PC-9 (cell line): ENCODE measurements at regions not wholly inside any gene's neighbourhood (a gene's known extent, or its start where the extent isn't known, plus 50 kb on each side); places are given as distances from the start of the nearest gene placed in this dataset.

ENCODE experiments used
- BruUV-seq: library from RNA; stranded (reverse); fragments of 400-500 nt; replicated peaks from 2 replicates; lab custom pipeline; 2021; lab: Mats Ljungman, UMichigan
- CTCF ChIA-PET: fragments of 300-600 bp; sonication (Branson Sonifier 250); formaldehyde crosslinking; loops from one replicate; lab custom pipeline; 2022; ENCODE audit warnings: antibody characterized with exemption; lab: Charles Lee
- POLR2A ChIA-PET: fragments of 300-600 bp; sonication (Branson Sonifier 250); formaldehyde crosslinking; loops from one replicate; lab custom pipeline; 2022; ENCODE audit warnings: antibody characterized with exemption; ENCODE audit not compliant: unreplicated experiment; lab: Charles Lee
- DNase-seq, 2 experiments: peaks; one replicate each; pipeline versions ENCODE4 v3.0.0 to v3.0.0-alpha.2; 2015 to 2022; ENCODE audit warnings: mixed read lengths in 1 of 2
- H2AFZ ChIP-seq: fragments of 200-600 bp; sonication (generic); 2 replicates; pipeline ENCODE4 v1.8.1; 2017; ENCODE audit warnings: antibody characterized with exemption
- H3F3A ChIP-seq: fragments of 200-600 bp; sonication (generic); 2 replicates; pipeline ENCODE4 v1.8.1; 2017; ENCODE audit warnings: antibody characterized with exemption, mild to moderate bottlenecking, low read depth; ENCODE audit not compliant: insufficient read depth
- H3K27ac ChIP-seq: fragments of 200-600 bp; sonication (generic); 2 replicates; pipeline ENCODE4 v1.6.1; 2016; ENCODE audit warnings: mixed run types
- H3K27me3 ChIP-seq: fragments of 200-600 bp; sonication (generic); 2 replicates; pipeline ENCODE4 v1.6.1; 2016; ENCODE audit warnings: low read depth, mixed run types; ENCODE audit not compliant: insufficient read depth
- H3K36me3 ChIP-seq: fragments of 200-600 bp; sonication (generic); 2 replicates; pipeline ENCODE4 v1.6.1; 2016; ENCODE audit warnings: low read depth, mixed run types
- H3K4me1 ChIP-seq: fragments of 200-600 bp; sonication (generic); replicated peaks from 2 replicates; pipeline ENCODE4 v1.6.1; 2016; ENCODE audit warnings: mixed run types; ENCODE audit not compliant: insufficient read depth
- H3K4me2 ChIP-seq: fragments of 200-600 bp; sonication (generic); 2 replicates; pipeline ENCODE4 v1.6.1; 2017; ENCODE audit warnings: mixed run types
- H3K4me3 ChIP-seq: fragments of 200-600 bp; sonication (generic); 2 replicates; pipeline ENCODE4 v1.6.1; 2016; ENCODE audit warnings: mixed run types
- H3K79me2 ChIP-seq: fragments of 200-600 bp; sonication (generic); 2 replicates; pipeline ENCODE4 v1.6.1; 2017; ENCODE audit warnings: low read depth, mixed run types
- H3K9me2 ChIP-seq: fragments of 200-600 bp; sonication (generic); 2 replicates; pipeline ENCODE4 v1.8.1; 2017; ENCODE audit warnings: mild to moderate bottlenecking; ENCODE audit not compliant: insufficient read depth
- H3K9me3 ChIP-seq: fragments of 200-600 bp; sonication (generic); 2 replicates; pipeline ENCODE4 v1.8.1; 2016; ENCODE audit warnings: low read depth; ENCODE audit not compliant: insufficient read depth
- H4K20me1 ChIP-seq: fragments of 200-600 bp; sonication (generic); 2 replicates; pipeline ENCODE4 v1.8.1; 2017; ENCODE audit not compliant: insufficient read depth
- CTCF ChIP-seq: fragments of 200-600 bp; sonication (generic); conservative IDR thresholded peaks from 2 replicates; pipeline ENCODE4 v1.6.1; 2017; ENCODE audit warnings: mixed run types, antibody characterized with exemption, mild to moderate bottlenecking, moderate library complexity
- EZH2 ChIP-seq: fragments of 200-600 bp; sonication (generic); IDR thresholded peaks from 2 replicates; pipeline ENCODE4 v1.8.0; 2017; ENCODE audit warnings: antibody characterized with exemption, low read depth
- intact Hi-C: fragments of 100-400 bp; cut with micrococcal nuclease; formaldehyde crosslinking; loops from one replicate; pipeline ENCODE4 v1.10.0; 2022; ENCODE audit not compliant: unreplicated experiment

GRCh38 chr4:3703677-3704521, 62.3 kb upstream of the ADRA2C start:
- Histone ChIP-seq H3F3A (no peaks in the 10 kb centered on the region), H4K20me1 (no peaks in the 10 kb centered on the region), H3K27me3 (peaks cover 87% of the 10 kb centered on the region), H3K27ac (no peak overlapping the region), H2AFZ (no peak overlapping the region), H3K4me2 (no peak overlapping the region), H3K36me3 (no peaks in the 10 kb centered on the region), H3K9me3 (no peaks in the 10 kb centered on the region), H3K4me1 (no peaks in the 10 kb centered on the region), H3K4me3 (no peak overlapping the region), H3K79me2 (no peaks in the 10 kb centered on the region), H3K9me2 (no peaks in the 10 kb centered on the region)
- ChIA-PET POLR2A (no interaction called here), CTCF (no interaction called here)
- TF ChIP-seq CTCF (no peak), EZH2 (no peak)
- no TSS peak for BruUV-seq
- intact Hi-C loops: no loop called here
- DNase-seq: no peak

- Histone ChIP-seq H3K9me3 (no peaks in the 10 kb centered on the region), H2AFZ (no peak overlapping the region), H3K9me2 (no peaks in the 10 kb centered on the region), H3K4me3 (no peak overlapping the region), H3F3A (no peaks in the 10 kb centered on the region), H3K4me1 (no peaks in the 10 kb centered on the region), H3K27me3 (peaks cover 88% of the 10 kb centered on the region), H3K4me2 (no peak overlapping the region), H4K20me1 (no peaks in the 10 kb centered on the region), H3K27ac (no peak overlapping the region), H3K36me3 (no peaks in the 10 kb centered on the region), H3K79me2 (no peaks in the 10 kb centered on the region)
- ChIA-PET CTCF (no interaction called here), POLR2A (no interaction called here)
- BruUV-seq: no TSS peak
- intact Hi-C loops: no loop called here
- no peak for DNase-seq
- TF ChIP-seq CTCF (no peak), EZH2 (no peak)
Observed at GRCh38 chr4:3703343-3703676, 62.9 kb upstream of the ADRA2C start.

GRCh38 chr4:3702561-3703221, 63.5 kb upstream of the ADRA2C start:
- intact Hi-C loops: no loop called here
- Histone ChIP-seq H3K4me2 (no peak overlapping the region), H3K27ac (no peak overlapping the region), H2AFZ (no peak overlapping the region), H4K20me1 (no peaks in the 10 kb centered on the region), H3K4me3 (no peak overlapping the region), H3K4me1 (no peaks in the 10 kb centered on the region), H3F3A (no peaks in the 10 kb centered on the region), H3K9me2 (no peaks in the 10 kb centered on the region), H3K27me3 (peaks cover 91% of the 10 kb centered on the region), H3K79me2 (no peaks in the 10 kb centered on the region), H3K9me3 (no peaks in the 10 kb centered on the region), H3K36me3 (no peaks in the 10 kb centered on the region)
- no peak for TF ChIP-seq EZH2
- TF ChIP-seq CTCF: no peak
- no peak for DNase-seq
- POLR2A ChIA-PET: no interaction called here
- CTCF ChIA-PET: no interaction called here
- BruUV-seq: no TSS peak
